BE2C (cell line): ENCODE measurements at regions not wholly inside any gene's neighbourhood (a gene's known extent, or its start where the extent isn't known, plus 50 kb on each side); places are given as distances from the start of the nearest gene placed in this dataset.

Source experiments
- DNase-seq: peaks from one replicate; pipeline ENCODE4 v3.0.0-alpha.2; 2020
- H3K27me3 ChIP-seq: fragments of 250-450 bp; sonication (Bioruptor Pico); 2 replicates; pipeline ENCODE4 v1.5.1; 2020; ENCODE audit warnings: mild to moderate bottlenecking
- H3K36me3 ChIP-seq: fragments of 250-450 bp; sonication (Bioruptor Pico); 2 replicates; pipeline ENCODE4 v1.5.1; 2020; ENCODE audit warnings: mild to moderate bottlenecking
- H3K4me1 ChIP-seq: fragments of 250-450 bp; sonication (Bioruptor Pico); 2 replicates; pipeline ENCODE4 v1.5.1; 2020
- H3K4me3 ChIP-seq: 2 replicates; pipeline ENCODE4 v1.5.1; 2011; ENCODE audit warnings: low read depth, low read length
- H3K9me3 ChIP-seq: fragments of 250-450 bp; sonication (Bioruptor Pico); 2 replicates; pipeline ENCODE4 v1.5.1; 2020
- TF ChIP-seq, protein P1 (sequence below): IDR thresholded peaks from 2 replicates; pipeline ENCODE4 v1.5.1; 2012; ENCODE audit warnings: mild to moderate bottlenecking, low read depth, low read length

DNA sequence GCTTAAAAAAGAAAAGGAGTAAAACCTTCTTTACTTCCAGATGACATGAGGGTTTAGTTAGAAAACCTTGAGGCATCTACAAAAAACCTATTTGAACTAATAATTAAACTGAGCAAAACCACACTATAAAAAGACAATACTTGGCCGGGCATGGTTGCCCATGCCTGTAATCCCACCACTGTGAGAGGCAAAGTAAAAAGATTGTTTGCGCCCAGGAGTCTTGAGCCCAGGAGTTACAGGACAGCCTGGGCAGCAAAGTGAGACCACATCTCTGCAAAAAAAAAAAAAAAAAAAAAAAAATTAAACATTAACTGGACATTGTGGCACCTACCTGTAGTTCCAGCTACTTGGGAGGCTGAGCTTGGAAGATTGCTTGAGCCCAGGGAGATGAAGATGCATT is 502.8 kb upstream of the LRRTM4 start:
- no peaks in the 10 kb centered on the region for H3K36me3 ChIP-seq
- no peaks in the 10 kb centered on the region for H3K4me1 ChIP-seq
- TF ChIP-seq, protein P1, sequence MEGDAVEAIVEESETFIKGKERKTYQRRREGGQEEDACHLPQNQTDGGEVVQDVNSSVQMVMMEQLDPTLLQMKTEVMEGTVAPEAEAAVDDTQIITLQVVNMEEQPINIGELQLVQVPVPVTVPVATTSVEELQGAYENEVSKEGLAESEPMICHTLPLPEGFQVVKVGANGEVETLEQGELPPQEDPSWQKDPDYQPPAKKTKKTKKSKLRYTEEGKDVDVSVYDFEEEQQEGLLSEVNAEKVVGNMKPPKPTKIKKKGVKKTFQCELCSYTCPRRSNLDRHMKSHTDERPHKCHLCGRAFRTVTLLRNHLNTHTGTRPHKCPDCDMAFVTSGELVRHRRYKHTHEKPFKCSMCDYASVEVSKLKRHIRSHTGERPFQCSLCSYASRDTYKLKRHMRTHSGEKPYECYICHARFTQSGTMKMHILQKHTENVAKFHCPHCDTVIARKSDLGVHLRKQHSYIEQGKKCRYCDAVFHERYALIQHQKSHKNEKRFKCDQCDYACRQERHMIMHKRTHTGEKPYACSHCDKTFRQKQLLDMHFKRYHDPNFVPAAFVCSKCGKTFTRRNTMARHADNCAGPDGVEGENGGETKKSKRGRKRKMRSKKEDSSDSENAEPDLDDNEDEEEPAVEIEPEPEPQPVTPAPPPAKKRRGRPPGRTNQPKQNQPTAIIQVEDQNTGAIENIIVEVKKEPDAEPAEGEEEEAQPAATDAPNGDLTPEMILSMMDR = no peak
- no peaks in the 10 kb centered on the region for H3K27me3 ChIP-seq
- no peak for DNase-seq
- no peaks in the 10 kb centered on the region for H3K9me3 ChIP-seq
- no peak overlapping the region for H3K4me3 ChIP-seq

DNA sequence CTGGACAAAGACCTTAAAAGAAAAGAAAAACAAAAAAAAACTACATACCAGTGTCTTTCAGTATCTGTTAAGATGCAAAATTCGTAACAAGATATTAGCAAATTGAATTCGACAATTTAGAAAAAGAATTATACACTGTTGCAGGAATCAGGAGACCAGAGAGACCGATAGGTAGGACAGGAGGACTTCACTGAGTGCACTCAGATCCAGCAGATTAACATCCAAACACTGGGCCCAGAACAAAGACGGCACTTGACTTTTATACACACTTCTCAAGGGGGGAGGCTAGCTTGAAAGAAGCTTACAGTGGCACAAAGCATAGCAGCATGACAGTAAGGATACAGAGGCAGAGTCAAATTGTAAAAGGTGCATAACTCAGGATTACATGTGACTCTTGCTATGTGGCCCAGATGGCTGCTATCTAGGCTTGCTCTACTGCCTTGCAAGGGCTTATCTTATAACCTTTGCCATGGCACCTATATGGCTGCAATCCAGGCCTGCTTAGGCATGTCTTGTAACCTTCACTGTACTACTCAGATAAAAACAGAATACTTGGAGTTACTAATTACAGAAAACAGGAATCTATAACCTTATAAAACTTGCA is 507.3 kb upstream of the LRRTM4 start:
- TF ChIP-seq, protein P1 = no peak
- DNase-seq = no peak
- no peaks in the 10 kb centered on the region for H3K27me3 ChIP-seq
- H3K36me3 ChIP-seq = no peaks in the 10 kb centered on the region
- H3K9me3 ChIP-seq = no peaks in the 10 kb centered on the region
- H3K4me1 ChIP-seq = no peaks in the 10 kb centered on the region
- H3K4me3 ChIP-seq = no peak overlapping the region

DNA sequence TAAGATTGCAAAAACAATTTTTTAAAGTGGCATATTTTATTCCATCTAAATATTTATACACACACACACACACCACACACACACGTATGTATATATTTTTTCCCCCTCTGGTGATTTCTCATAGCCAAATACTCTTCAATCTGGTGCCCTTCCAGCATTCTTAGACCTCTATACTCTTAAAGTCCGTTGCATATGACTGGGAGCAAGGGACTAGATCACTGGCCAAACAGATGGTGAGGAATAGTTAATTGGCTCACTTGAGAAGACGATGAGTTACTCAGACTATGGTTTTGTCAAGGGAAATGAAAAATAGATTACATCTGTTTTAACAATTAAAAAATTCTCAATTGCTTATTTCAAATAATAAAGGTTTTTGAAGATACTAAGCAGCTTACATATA is 512.5 kb upstream of the LRRTM4 start:
- DNase-seq = no peak
- Histone ChIP-seq H3K36me3 (no peaks in the 10 kb centered on the region), H3K4me1 (no peaks in the 10 kb centered on the region), H3K9me3 (no peaks in the 10 kb centered on the region), H3K4me3 (no peak overlapping the region), H3K27me3 (no peaks in the 10 kb centered on the region)
- TF ChIP-seq, protein P1 = no peak

DNA sequence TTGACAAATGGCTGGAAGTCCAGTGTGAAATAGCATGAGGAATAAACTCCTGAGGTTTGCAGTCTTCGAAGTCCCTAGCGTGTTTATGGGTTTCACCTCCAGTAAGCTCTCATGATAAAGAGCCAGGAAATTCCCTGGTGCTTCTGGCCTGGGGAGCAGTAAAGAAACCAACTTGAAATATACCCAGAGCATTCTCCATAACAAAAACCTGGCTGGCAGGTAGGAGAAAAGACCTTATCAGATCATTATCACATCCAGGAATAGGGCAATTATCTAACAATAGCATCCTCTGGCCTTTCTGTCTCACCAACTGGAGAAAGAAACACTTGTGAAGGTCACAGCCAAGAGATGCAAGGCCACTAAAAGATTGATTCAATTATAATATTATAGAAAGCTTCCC is 513.6 kb upstream of the LRRTM4 start:
- Histone ChIP-seq H3K27me3 (no peaks in the 10 kb centered on the region), H3K4me3 (no peak overlapping the region), H3K4me1 (no peaks in the 10 kb centered on the region), H3K9me3 (no peaks in the 10 kb centered on the region), H3K36me3 (no peaks in the 10 kb centered on the region)
- TF ChIP-seq, protein P1 = no peak
- DNase-seq = no peak

DNA sequence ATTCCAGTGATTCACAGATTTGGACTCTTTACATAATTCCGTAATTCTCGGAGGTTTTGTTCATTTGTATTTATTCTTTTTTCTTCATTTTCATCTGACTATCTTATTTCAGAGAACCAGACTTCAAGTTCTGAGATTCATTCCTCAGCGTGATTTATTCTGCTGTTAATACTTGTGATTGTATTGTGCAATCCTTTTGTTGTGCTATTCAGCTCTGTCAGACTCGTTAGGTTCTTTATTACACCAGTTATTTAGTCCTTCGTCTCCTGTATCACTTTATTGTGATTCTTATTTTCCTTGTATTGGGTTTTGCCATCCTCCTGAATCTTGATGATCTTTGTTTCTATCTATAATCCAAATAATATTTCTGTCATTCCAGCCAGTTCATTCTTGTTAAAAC is 529.3 kb upstream of the LRRTM4 start:
- Histone ChIP-seq H3K9me3 (no peaks in the 10 kb centered on the region), H3K36me3 (no peaks in the 10 kb centered on the region), H3K4me3 (no peak overlapping the region), H3K27me3 (no peaks in the 10 kb centered on the region), H3K4me1 (no peaks in the 10 kb centered on the region)
- TF ChIP-seq, protein P1 = no peak
- no peak for DNase-seq

DNA sequence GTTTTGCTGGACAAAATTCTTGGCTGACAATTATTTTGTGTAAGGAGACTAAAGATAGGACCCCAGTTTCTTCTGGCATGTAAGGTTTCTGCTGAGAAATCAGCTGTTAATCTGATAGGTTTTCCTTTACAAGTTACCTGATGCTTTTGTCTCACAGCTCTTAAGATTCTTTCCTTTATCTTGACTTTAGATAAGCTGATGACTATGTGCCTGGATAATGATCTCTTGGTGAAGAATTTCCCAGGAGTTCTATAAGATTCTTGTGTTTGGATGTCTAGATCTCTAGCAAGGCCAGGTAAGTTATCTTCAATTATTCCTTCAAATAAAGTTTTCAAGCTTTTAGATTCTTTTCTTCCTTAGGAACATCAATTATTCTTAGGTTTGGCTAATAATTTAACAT is 534.8 kb upstream of the LRRTM4 start:
- H3K4me1 ChIP-seq = no peaks in the 10 kb centered on the region
- no peaks in the 10 kb centered on the region for H3K9me3 ChIP-seq
- TF ChIP-seq, protein P1 = no peak
- H3K36me3 ChIP-seq = no peaks in the 10 kb centered on the region
- no peaks in the 10 kb centered on the region for H3K27me3 ChIP-seq
- DNase-seq = no peak
- H3K4me3 ChIP-seq = no peak overlapping the region
